Activated naive CD4-positive, alpha-beta T cell (primary cell): ENCODE measurements at regions not wholly inside any gene's neighbourhood (a gene's known extent, or its start where the extent isn't known, plus 50 kb on each side); places are given as distances from the start of the nearest gene placed in this dataset.

Source experiments
- DNase-seq, 4 experiments: peaks; one replicate each; lab custom pipeline; 2025; lab: John Stamatoyannopoulos, UW

- DNase-seq, result no peak
Observed at GRCh38 chr1:47630346-47630745, 192.5 kb downstream of the FOXD2 start.

DNA sequence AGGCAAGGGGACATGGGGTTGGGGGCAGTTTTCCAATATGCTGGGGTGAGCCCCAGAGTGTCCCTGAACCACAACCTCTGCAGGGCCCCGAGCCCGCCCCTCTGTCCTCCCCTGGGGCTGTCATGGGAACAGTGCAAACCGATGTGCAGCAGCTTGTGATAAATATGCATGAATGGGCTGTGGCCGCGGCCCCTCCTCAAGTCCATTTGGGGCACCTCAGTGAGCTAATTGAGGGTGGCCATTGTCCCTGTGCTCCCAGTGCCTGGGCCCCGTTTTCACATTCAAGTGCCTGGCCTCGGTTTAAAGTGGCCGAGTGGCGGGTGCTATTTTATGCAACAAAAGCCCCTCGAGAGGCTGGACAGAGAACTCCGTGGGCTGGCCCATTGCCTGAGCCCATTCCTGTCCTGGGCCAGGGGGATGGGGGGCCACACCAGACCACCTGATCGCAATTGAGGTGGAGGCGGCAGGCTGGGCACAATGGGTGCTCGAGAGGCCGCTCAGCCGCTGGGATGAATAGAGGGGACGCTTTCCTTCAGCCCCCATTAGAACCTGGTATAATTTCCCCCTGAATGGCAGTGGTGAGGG is 193.7 kb downstream of the FOXD2 start:
- no peak for DNase-seq

DNA sequence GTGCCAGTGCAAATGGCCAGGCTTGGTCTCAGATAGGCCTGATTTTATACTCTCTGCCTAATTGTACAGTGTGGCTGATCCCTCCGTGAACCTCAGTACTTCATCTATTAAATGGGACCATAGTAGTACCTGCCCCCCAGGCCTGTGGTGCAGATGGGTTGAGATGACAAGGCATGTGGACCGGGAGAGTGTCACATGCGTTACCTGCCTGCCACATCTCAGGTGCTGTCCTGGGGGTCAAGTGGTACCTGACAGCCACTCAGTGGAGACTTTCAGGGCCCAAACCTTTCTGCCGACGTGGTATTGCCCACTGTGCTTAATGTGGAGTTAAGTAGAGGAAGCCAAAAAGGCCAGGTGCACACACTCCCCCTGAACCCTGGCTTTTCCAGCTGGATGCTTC is 197.3 kb downstream of the FOXD2 start:
- DNase-seq, result no peak

GRCh38 chr1:47635597-47635996 is 197.8 kb downstream of the FOXD2 start:
- DNase-seq, result no peak

DNA sequence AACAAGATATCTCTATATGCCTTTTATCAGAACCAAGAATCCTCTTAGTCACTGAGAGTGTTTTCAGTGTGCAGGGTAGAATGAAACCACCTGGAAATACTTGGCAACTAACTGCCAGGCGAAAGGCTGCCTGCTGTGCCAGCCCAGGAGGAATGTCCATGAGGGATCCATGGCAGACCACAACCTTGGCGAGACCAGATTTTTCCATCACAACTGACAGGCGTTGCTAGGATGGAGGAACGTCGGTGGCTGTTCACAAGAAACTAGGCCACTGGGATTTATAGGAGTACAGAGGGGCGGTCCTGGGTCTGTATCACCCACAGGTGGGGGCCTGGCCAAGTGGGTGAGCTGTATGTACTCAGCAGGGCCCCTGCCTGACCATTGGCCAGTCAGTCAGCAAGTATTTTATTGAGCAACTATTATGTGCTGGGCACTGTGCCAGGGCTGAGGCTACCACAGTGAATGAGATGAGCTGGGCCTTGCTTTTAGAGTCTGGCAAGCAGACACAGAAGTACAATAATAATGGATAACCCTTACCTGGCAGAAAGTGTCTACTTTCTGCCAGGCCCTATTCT is 199.4 kb downstream of the FOXD2 start:
- DNase-seq, result no peak

DNA sequence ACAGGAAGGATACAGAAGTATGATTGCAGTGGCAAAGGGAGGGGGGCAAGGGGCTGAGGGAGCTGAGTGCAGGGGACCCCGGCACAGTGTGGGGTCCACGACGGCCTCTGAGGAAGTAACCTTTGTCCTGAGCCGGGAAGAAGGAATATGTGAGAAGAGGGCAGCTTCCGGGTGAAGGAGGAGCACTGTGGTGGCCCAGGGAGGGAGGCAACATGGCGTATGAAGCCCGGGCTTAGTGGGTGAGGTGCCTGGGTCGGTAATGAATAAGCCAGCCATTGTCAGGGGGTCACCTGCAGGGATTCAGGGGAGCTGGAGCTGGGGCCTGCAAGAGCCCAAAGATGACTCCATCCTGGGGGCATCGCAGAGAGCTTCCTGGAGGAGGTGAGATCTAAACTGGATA is 200.4 kb downstream of the FOXD2 start:
- DNase-seq, result no peak

GRCh38 chr1:47638713-47639112 is 200.9 kb downstream of the FOXD2 start:
- DNase-seq, result no peak

GRCh38 chr1:47643306-47644211 is 205.7 kb downstream of the FOXD2 start:
- no peak for DNase-seq

DNA sequence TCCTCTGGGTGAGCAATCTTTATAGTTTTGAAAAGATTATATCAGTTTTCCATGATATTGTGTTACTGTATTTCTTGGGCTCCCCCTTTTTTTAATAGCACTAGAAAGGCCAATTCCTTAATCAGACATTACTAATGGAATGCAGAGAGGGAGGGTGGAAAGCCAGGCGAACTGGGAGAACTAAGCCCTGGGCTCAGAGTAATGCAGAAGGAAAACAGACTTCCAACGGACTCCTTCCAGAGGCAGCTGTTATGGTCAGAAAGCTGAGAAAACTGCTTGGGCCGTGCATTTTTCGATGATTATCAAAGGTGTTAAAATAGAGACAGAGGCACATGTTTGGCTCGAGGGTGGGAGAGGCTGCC is 206.3 kb downstream of the FOXD2 start:
- no peak for DNase-seq

GRCh38 chr1:47645151-47645550 is 207.3 kb downstream of the FOXD2 start:
- no peak for DNase-seq

DNA sequence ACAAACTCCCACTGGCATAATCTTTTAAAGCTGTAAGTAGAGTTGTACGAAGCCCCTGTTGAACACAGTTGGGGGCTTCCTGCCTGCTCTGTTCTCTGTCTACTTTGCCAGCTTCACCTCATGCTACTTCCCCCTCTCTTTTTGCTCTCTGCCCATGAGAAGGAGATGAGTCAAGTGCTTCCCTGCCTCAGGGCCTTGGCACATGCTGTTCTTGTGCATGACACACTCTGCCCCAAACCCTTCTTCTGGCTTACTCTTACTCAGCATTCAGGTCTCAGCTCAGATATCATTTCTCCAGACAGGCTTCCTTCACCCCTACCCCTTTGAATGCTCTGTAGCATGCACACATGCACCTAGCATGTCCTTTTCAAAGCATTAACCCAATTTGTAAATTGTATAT is 208.8 kb downstream of the FOXD2 start:
- DNase-seq, result no peak

- DNase-seq, result no peak
Observed at GRCh38 chr1:47647327-47647845, 209.5 kb downstream of the FOXD2 start.

- DNase-seq, result no peak
Observed at GRCh38 chr1:47650205-47650604, 212.4 kb downstream of the FOXD2 start.

GRCh38 chr1:47650611-47651010 is 212.8 kb downstream of the FOXD2 start:
- no peak for DNase-seq

GRCh38 chr1:47651311-47652089 is 213.7 kb downstream of the FOXD2 start:
- DNase-seq, result no peak

DNA sequence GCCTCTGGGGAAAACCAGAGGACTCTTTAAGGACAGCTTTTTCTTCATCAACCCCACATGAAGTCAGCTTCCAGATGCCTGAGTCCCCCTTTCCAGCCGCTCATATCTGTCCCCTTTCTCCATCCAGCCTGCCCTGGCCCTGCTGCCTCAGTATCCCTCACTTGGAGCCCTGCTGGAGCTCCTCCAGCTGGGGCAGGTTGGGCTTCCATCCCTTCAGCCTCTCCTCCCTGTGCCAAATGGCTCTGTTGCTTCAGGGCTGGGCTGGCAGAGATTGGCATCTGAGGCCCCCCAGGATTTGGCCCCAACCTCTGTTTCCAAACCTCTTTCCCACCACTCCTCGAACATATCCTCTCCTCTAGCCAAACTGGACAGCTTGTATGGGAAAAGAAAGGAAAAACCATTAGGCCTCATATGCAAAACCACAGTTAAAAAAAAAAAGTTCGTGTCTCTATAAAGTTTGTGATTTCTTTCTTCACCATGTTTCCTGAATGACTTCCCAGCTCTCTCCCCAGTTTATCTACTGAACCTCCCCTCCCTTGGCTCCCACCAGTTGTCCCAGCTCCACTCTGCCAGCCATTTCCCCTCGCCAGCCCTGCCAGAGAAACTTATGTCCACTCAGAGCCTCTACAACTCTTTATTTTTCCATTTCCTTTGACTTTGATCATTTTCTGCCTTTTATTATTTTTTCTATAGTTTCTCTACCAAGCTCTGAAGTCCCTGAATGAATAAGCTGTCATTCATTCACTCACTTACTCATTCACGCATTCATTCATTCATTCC is 217.9 kb downstream of the FOXD2 start:
- no peak for DNase-seq

GRCh38 chr1:47656719-47657685 is 219.2 kb downstream of the FOXD2 start:
- no peak for DNase-seq

- DNase-seq, result no peak
Observed at GRCh38 chr1:47658161-47658920, 220.5 kb downstream of the FOXD2 start.

DNA sequence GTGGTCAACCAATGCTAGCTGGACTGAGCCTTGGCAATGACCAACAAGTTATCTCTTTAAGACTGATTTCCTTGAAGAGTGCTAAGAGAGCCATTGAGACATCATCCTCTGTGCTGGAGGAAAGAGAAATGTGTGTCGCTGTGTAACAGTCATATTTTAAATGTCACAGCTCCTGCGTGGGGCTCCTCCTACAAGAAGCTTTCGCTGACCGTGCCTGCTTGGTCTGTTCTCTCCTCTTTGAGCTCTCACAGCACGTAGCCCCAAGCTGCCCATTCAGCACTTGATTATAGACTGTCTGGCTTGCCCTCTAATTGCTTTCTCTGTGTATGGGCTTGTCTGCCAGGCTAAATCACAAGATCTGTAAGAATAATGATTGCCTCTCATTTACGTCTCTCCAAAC is 221.3 kb downstream of the FOXD2 start:
- no peak for DNase-seq

DNA sequence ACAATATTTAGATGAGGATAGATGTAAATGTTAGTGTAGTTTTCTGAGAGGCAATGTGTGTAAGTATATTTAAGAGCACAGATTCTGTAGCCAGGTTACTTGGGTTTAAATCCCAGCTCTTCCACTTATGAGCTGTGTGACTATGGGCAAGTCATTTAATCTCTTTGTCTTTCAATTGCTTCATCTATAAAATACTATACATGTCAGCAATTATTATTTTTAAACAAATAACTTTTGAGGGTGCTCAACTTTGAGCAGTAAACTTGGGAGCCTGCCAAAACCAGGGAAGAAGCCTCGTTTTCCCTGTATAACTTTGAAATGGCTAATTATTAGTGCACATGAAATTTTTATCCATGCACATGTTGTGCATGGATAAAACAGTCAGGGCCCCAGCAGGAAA is 222.8 kb downstream of the FOXD2 start:
- DNase-seq, result no peak
